GM23338 (cell line): ENCODE measurements at regions not wholly inside any gene's neighbourhood (a gene's known extent, or its start where the extent isn't known, plus 50 kb on each side); places are given as distances from the start of the nearest gene placed in this dataset.

Experiments
- ATAC-seq: fragments of 200-7000 bp; cut with Tn5 transposase; 3 replicates; pipeline ENCODE4 v1.9.1; 2020
- DNase-seq: peaks from one replicate; pipeline ENCODE4 v3.0.0-alpha.2; 2015; ENCODE audit warnings: low spot score
- H2AFZ ChIP-seq: fragments of 200-600 bp; sonication (generic); 2 replicates; pipeline ENCODE4 v1.8.0; 2016; ENCODE audit warnings: antibody characterized with exemption, mild to moderate bottlenecking, moderate library complexity
- H3F3A ChIP-seq: fragments of 200-600 bp; sonication (generic); replicated peaks from 2 replicates; pipeline ENCODE4 v1.8.0; 2017; ENCODE audit warnings: antibody characterized with exemption, mixed run types, low read depth
- H3K27ac ChIP-seq: fragments of 200-600 bp; sonication (generic); 2 replicates; pipeline ENCODE4 v1.6.1; 2016; ENCODE audit warnings: low read depth
- H3K27me3 ChIP-seq: fragments of 200-600 bp; sonication (generic); 2 replicates; pipeline ENCODE4 v1.8.0; 2016; ENCODE audit warnings: mild to moderate bottlenecking, mixed run types, moderate library complexity; ENCODE audit not compliant: insufficient read depth
- H3K36me3 ChIP-seq: fragments of 200-600 bp; sonication (generic); 2 replicates; pipeline ENCODE4 v1.8.0; 2016; ENCODE audit warnings: mild to moderate bottlenecking; ENCODE audit not compliant: insufficient read depth
- H3K4me1 ChIP-seq: fragments of 200-600 bp; sonication (generic); 2 replicates; pipeline ENCODE4 v1.8.0; 2016; ENCODE audit warnings: mild to moderate bottlenecking, moderate library complexity; ENCODE audit not compliant: insufficient read depth
- H3K4me2 ChIP-seq: fragments of 200-600 bp; sonication (generic); 2 replicates; pipeline ENCODE4 v1.7.1; 2017; ENCODE audit warnings: mixed run types
- H3K4me3 ChIP-seq: fragments of 200-600 bp; sonication (generic); 2 replicates; pipeline ENCODE4 v1.6.1; 2016; ENCODE audit warnings: mixed run types
- H3K79me2 ChIP-seq: fragments of 200-600 bp; sonication (generic); replicated peaks from 2 replicates; pipeline ENCODE4 v1.8.0; 2017; ENCODE audit warnings: mild to moderate bottlenecking; ENCODE audit not compliant: insufficient read depth
- H3K9me2 ChIP-seq: fragments of 200-600 bp; sonication (generic); 2 replicates; pipeline ENCODE4 v1.8.0; 2017; ENCODE audit not compliant: insufficient read depth
- H4K20me1 ChIP-seq: fragments of 200-600 bp; sonication (generic); replicated peaks from 2 replicates; pipeline ENCODE4 v1.8.0; 2017; ENCODE audit warnings: mild to moderate bottlenecking; ENCODE audit not compliant: insufficient read depth
- H3K27ac Mint-ChIP-seq: 2 replicates; pipeline ENCODE4 v1.8.0; 2020; ENCODE audit warnings: inconsistent platforms, mild to moderate bottlenecking, moderate library complexity, mixed read lengths
- H3K27me3 Mint-ChIP-seq: 3 replicates; pipeline ENCODE4 v1.8.0; 2022; ENCODE audit warnings: low read depth, mild to moderate bottlenecking, moderate library complexity, mixed read lengths, inconsistent platforms; ENCODE audit not compliant: insufficient read depth, poor library complexity
- H3K36me3 Mint-ChIP-seq: 3 replicates; pipeline ENCODE4 v1.8.0; 2021; ENCODE audit warnings: low read depth, mild to moderate bottlenecking, inconsistent platforms, moderate library complexity, mixed read lengths
- H3K4me1 Mint-ChIP-seq: 3 replicates; pipeline ENCODE4 v1.8.0; 2020; ENCODE audit warnings: mild to moderate bottlenecking, inconsistent platforms, mixed read lengths
- H3K4me3 Mint-ChIP-seq: 3 replicates; pipeline ENCODE4 v1.8.0; 2021; ENCODE audit warnings: moderate library complexity, mild to moderate bottlenecking, inconsistent platforms, mixed read lengths
- H3K9me3 Mint-ChIP-seq: 3 replicates; pipeline ENCODE4 v1.8.0; 2020; ENCODE audit warnings: moderate library complexity, mild to moderate bottlenecking, inconsistent platforms, mixed read lengths
- CREB1 ChIP-seq: fragments of 250-450 bp; sonication (Bioruptor Pico); IDR thresholded peaks from 2 replicates; pipeline ENCODE4 v1.5.0; 2020; ENCODE audit warnings: low read depth, mild to moderate bottlenecking, moderate library complexity
- EZH2phosphoT487 ChIP-seq: fragments of 200-600 bp; sonication (generic); IDR thresholded peaks from one replicate; pipeline ENCODE4 v1.8.1; 2018; ENCODE audit warnings: antibody characterized with exemption; ENCODE audit not compliant: unreplicated experiment
- JUNB ChIP-seq: IDR thresholded peaks from one replicate; pipeline ENCODE4 v1.6.1; 2016; ENCODE audit warnings: antibody characterized with exemption; ENCODE audit not compliant: unreplicated experiment
- NANOG ChIP-seq: IDR thresholded peaks from 2 replicates; pipeline ENCODE4 v1.6.1; 2016; ENCODE audit warnings: antibody characterized with exemption, borderline replicate concordance
- POLR2AphosphoS5 ChIP-seq: IDR thresholded peaks from 2 replicates; pipeline ENCODE4 v1.6.1; 2016; ENCODE audit warnings: antibody characterized with exemption, low read depth
- STAT1 ChIP-seq: IDR thresholded peaks from one replicate; pipeline ENCODE4 v1.6.1; 2016; ENCODE audit warnings: antibody characterized with exemption; ENCODE audit not compliant: unreplicated experiment
- ZNF114 ChIP-seq: fragments of 250-450 bp; sonication (Bioruptor Pico); IDR thresholded peaks from 2 replicates; pipeline ENCODE4 v1.5.0; 2020; ENCODE audit warnings: mild to moderate bottlenecking, moderate library complexity
- ZNF331 ChIP-seq: fragments of 250-450 bp; sonication (Bioruptor Pico); IDR thresholded peaks from 2 replicates; pipeline ENCODE4 v1.5.0; 2020; ENCODE audit warnings: low read depth, mild to moderate bottlenecking, moderate library complexity
- ZNF462 ChIP-seq: fragments of 250-450 bp; sonication (Bioruptor Pico); IDR thresholded peaks from 2 replicates; pipeline ENCODE4 v1.5.0; 2020; ENCODE audit warnings: mild to moderate bottlenecking, moderate library complexity
- TF ChIP-seq, protein P1 (sequence below), 2 experiments: fragments of 200-600 bp in 1 of 2; sonication (generic) in 1 of 2; conservative IDR thresholded peaks; 2 replicates each; pipeline versions ENCODE4 v1.5.1 to v1.6.1; 2016 to 2017; ENCODE audit warnings: antibody characterized with exemption in 2 of 2, low read depth in 2 of 2, mild to moderate bottlenecking in 2 of 2, moderate library complexity in 1 of 2
- TF ChIP-seq, protein P2 (sequence below): IDR thresholded peaks from 2 replicates; pipeline ENCODE4 v1.6.1; 2016; ENCODE audit warnings: antibody characterized with exemption

- Mint-ChIP-seq H3K27me3 (peaks cover 3% of the 10 kb centered on the region), H3K27ac (no peak overlapping the region), H3K4me3 (no peak overlapping the region), H3K9me3 (peaks cover 34% of the 10 kb centered on the region), H3K36me3 (peaks cover 8% of the 10 kb centered on the region; the same call in 2 of the 3 replicates), H3K4me1 (peaks cover 5% of the 10 kb centered on the region)
- no peak for TF ChIP-seq ZNF114 (CRISPR knock-in tag)
- TF ChIP-seq, protein P1, sequence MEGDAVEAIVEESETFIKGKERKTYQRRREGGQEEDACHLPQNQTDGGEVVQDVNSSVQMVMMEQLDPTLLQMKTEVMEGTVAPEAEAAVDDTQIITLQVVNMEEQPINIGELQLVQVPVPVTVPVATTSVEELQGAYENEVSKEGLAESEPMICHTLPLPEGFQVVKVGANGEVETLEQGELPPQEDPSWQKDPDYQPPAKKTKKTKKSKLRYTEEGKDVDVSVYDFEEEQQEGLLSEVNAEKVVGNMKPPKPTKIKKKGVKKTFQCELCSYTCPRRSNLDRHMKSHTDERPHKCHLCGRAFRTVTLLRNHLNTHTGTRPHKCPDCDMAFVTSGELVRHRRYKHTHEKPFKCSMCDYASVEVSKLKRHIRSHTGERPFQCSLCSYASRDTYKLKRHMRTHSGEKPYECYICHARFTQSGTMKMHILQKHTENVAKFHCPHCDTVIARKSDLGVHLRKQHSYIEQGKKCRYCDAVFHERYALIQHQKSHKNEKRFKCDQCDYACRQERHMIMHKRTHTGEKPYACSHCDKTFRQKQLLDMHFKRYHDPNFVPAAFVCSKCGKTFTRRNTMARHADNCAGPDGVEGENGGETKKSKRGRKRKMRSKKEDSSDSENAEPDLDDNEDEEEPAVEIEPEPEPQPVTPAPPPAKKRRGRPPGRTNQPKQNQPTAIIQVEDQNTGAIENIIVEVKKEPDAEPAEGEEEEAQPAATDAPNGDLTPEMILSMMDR (conservative IDR thresholded peaks at IDR 0.05; ENCODE audit: low read depth in 2 of 2): peak; percentile 42 to 64; a peak in 3 of 4 replicates
- peak; percentile 41 for DNase-seq
- Histone ChIP-seq H2AFZ (no peak overlapping the region), H3K79me2 (no peaks in the 10 kb centered on the region), H3K4me1 (no peaks in the 10 kb centered on the region; the same call in 1 of the 2 replicates), H3K4me2 (no peak overlapping the region), H3K27me3 (no peaks in the 10 kb centered on the region), H3K27ac (no peak overlapping the region), H4K20me1 (no peaks in the 10 kb centered on the region), H3F3A (no peaks in the 10 kb centered on the region), H3K36me3 (peaks cover 3% of the 10 kb centered on the region; the same call in 1 of the 2 replicates), H3K4me3 (no peak overlapping the region), H3K9me2 (peaks cover 15% of the 10 kb centered on the region; the same call in 1 of the 2 replicates)
- ATAC-seq: peak; percentile 80
These were observed 269.7 kb upstream of the ASIC2 start for GRCh38 chr17:33562792-33563191.

DNA sequence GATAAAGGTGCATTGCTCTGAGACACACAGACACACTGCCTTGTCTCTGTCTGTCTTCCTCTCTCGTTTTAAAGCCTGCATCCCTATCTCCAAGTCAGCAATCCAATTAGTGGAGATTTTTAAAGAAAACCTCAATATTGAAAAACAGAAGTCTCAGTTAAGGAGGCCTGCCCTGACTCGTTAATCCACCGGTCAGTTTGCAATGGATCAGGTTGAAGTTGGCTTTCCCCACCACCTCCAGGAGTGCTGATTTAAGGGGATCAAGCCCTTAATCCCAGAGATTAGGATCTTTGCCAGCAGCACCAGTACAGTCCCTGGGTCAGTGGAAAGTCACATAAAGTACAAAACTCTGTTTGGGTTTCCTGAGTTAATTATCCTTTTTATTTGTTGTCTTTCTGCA lies 271.1 kb upstream of the ASIC2 start:
- no peak overlapping the region for H3K4me3 Mint-ChIP-seq
- peaks cover 8% of the 10 kb centered on the region; the same call in 2 of the 3 replicates for H3K36me3 Mint-ChIP-seq
- Histone ChIP-seq H3K4me2 (no peak overlapping the region), H3K27me3 (no peaks in the 10 kb centered on the region), H4K20me1 (no peaks in the 10 kb centered on the region), H3K4me3 (no peak overlapping the region), H3K27ac (no peak overlapping the region), H3K36me3 (peaks cover 3% of the 10 kb centered on the region; the same call in 1 of the 2 replicates), H3K9me2 (peaks cover 18% of the 10 kb centered on the region; the same call in 1 of the 2 replicates), H3F3A (no peaks in the 10 kb centered on the region), H3K79me2 (no peaks in the 10 kb centered on the region), H3K4me1 (no peaks in the 10 kb centered on the region; the same call in 1 of the 2 replicates), H2AFZ (no peak overlapping the region)
- no peak for DNase-seq
- H3K27me3 Mint-ChIP-seq: peaks cover 3% of the 10 kb centered on the region
- peaks cover 5% of the 10 kb centered on the region for H3K4me1 Mint-ChIP-seq
- no peak for ATAC-seq
- no peak overlapping the region for H3K27ac Mint-ChIP-seq
- H3K9me3 Mint-ChIP-seq: peaks cover 27% of the 10 kb centered on the region
- no peak for TF ChIP-seq ZNF331
- TF ChIP-seq EZH2phosphoT487: no peak
- TF ChIP-seq, protein P1 (conservative IDR thresholded peaks at IDR 0.05; ENCODE audit: low read depth in 2 of 2): no peak
- TF ChIP-seq CREB1 (CRISPR knock-in tag): no peak
- TF ChIP-seq POLR2AphosphoS5: no peak
- TF ChIP-seq JUNB: no peak
- TF ChIP-seq NANOG: no peak
- TF ChIP-seq, protein P2, sequence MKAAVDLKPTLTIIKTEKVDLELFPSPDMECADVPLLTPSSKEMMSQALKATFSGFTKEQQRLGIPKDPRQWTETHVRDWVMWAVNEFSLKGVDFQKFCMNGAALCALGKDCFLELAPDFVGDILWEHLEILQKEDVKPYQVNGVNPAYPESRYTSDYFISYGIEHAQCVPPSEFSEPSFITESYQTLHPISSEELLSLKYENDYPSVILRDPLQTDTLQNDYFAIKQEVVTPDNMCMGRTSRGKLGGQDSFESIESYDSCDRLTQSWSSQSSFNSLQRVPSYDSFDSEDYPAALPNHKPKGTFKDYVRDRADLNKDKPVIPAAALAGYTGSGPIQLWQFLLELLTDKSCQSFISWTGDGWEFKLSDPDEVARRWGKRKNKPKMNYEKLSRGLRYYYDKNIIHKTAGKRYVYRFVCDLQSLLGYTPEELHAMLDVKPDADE: no peak
- no peak for TF ChIP-seq STAT1
- TF ChIP-seq ZNF462 (CRISPR knock-in tag): no peak
- no peak for TF ChIP-seq ZNF114 (CRISPR knock-in tag)
